Natural killer cell (primary cell): ENCODE measurements at regions not wholly inside any gene's neighbourhood (a gene's known extent, or its start where the extent isn't known, plus 50 kb on each side); places are given as distances from the start of the nearest gene placed in this dataset.

Experiments used
- ATAC-seq, 3 donors: fragments of 150-1000 bp in 2 of 3; fragments of 200-7000 bp in 1 of 3; cut with Tn5 transposase; 1 replicate in 1 of 3; 2 replicates in 2 of 3; pipeline ENCODE4 v1.10.0; 2021; ENCODE audit warnings: mild to moderate bottlenecking in 2 of 3, moderate library complexity in 2 of 3
- DNase-seq, 2 donors: peaks; one replicate each; pipeline versions ENCODE4 v3.0.0 to v3.0.0-alpha.2; 2013 to 2021; ENCODE audit warnings: mixed read lengths in 1 of 2
- H3K27ac ChIP-seq: one replicate; pipeline ENCODE4 v1.5.1; 2013; ENCODE audit warnings: mild to moderate bottlenecking, low read length
- H3K27me3 ChIP-seq: one replicate; pipeline ENCODE4 v1.6.1; 2013; ENCODE audit warnings: low read length; ENCODE audit not compliant: control insufficient read depth, insufficient read depth
- H3K36me3 ChIP-seq: one replicate; pipeline ENCODE4 v1.6.1; 2013; ENCODE audit warnings: low read length; ENCODE audit not compliant: control insufficient read depth, insufficient read depth
- H3K4me1 ChIP-seq: one replicate; pipeline ENCODE4 v1.6.1; 2013; ENCODE audit warnings: low read length; ENCODE audit not compliant: control insufficient read depth, insufficient read depth
- H3K4me3 ChIP-seq: one replicate; pipeline ENCODE4 v1.5.1; 2013; ENCODE audit warnings: low read length
- H3K9me3 ChIP-seq: one replicate; pipeline ENCODE4 v1.6.1; 2013; ENCODE audit warnings: low read length; ENCODE audit not compliant: control insufficient read depth, insufficient read depth
- H3K27ac Mint-ChIP-seq, 2 donors: one replicate each; pipeline ENCODE4 v1.8.0; 2022; ENCODE audit warnings: mild to moderate bottlenecking in 2 of 2, mixed read lengths in 2 of 2, moderate library complexity in 1 of 2
- H3K27me3 Mint-ChIP-seq, 2 donors: one replicate each; pipeline ENCODE4 v1.8.0; 2022; ENCODE audit warnings: low read depth in 2 of 2, mixed read lengths in 2 of 2
- H3K36me3 Mint-ChIP-seq: one replicate; pipeline ENCODE4 v1.8.0; 2022; ENCODE audit warnings: mixed read lengths
- H3K4me1 Mint-ChIP-seq, 2 donors: one replicate each; pipeline ENCODE4 v1.8.0; 2022; ENCODE audit warnings: mixed read lengths in 2 of 2
- H3K4me3 Mint-ChIP-seq: one replicate; pipeline ENCODE4 v1.8.0; 2022; ENCODE audit warnings: mild to moderate bottlenecking, moderate library complexity, mixed read lengths
- H3K9me3 Mint-ChIP-seq, 2 donors: one replicate each; pipeline ENCODE4 v1.8.0; 2022; ENCODE audit warnings: mixed read lengths in 2 of 2
- CTCF ChIP-seq: fragments of 200-600 bp; IDR thresholded peaks from one replicate; pipeline ENCODE4 v1.8.0; 2022; ENCODE audit warnings: antibody characterized with exemption
- WGBS: methylation state at CpG from one replicate; pipeline ENCODE4 v1.1.7; 2013; ENCODE audit warnings: missing lambda C conversion rate; ENCODE audit not compliant: insufficient coverage; 5-methylcytosine and 5-hydroxymethylcytosine counted together
- intact Hi-C: fragments of 100-400 bp; cut with micrococcal nuclease; formaldehyde crosslinking; loops from one replicate; pipeline ENCODE4 v1.14.2; 2022

GRCh38 chr13:64746845-64747244 lies 2483.3 kb downstream of the PCDH9 start:
- intact Hi-C loops, result no loop called here
- Histone ChIP-seq H3K9me3 (peaks cover 6% of the 10 kb centered on the region), H3K36me3 (no peaks in the 10 kb centered on the region), H3K27ac (no peak overlapping the region), H3K4me1 (no peaks in the 10 kb centered on the region), H3K4me3 (no peak overlapping the region), H3K27me3 (no peaks in the 10 kb centered on the region)
- H3K9me3 Mint-ChIP-seq, result peaks cover 10 to 12% of the 10 kb centered on the region in 2 donors
- no peaks in the 10 kb centered on the region for H3K4me1 Mint-ChIP-seq
- no peak overlapping the region for H3K27ac Mint-ChIP-seq
- ATAC-seq, result no peak
- DNase-seq, result no peak
- TF ChIP-seq CTCF, result no peak
- H3K4me3 Mint-ChIP-seq, result no peak overlapping the region
- WGBS, result 72% methylated on average over 2 of the region's 2 CpGs
- H3K36me3 Mint-ChIP-seq, result no peaks in the 10 kb centered on the region
- H3K27me3 Mint-ChIP-seq, result no peaks in the 10 kb centered on the region

- Histone ChIP-seq H3K4me1 (no peaks in the 10 kb centered on the region), H3K9me3 (peaks cover 8% of the 10 kb centered on the region), H3K36me3 (no peaks in the 10 kb centered on the region), H3K27ac (no peak overlapping the region), H3K4me3 (no peak overlapping the region), H3K27me3 (no peaks in the 10 kb centered on the region)
- Mint-ChIP-seq H3K4me1 (no peaks in the 10 kb centered on the region), H3K9me3 (peaks cover 16 to 18% of the 10 kb centered on the region in 2 donors), H3K36me3 (no peaks in the 10 kb centered on the region), H3K4me3 (no peak overlapping the region), H3K27me3 (no peaks in the 10 kb centered on the region), H3K27ac (no peak overlapping the region)
- intact Hi-C loops, result no loop called here
- DNase-seq (no peak), ATAC-seq (no peak)
- 71% methylated on average over 2 of the region's 2 CpGs for WGBS
- no peak for TF ChIP-seq CTCF
Measured at GRCh38 chr13:64740493-64740892, 2489.6 kb downstream of the PCDH9 start.

GRCh38 chr13:64725492-64725891 lies 2504.6 kb downstream of the PCDH9 start:
- intact Hi-C loops, result no loop called here
- 87% methylated on average over 7 of the region's 7 CpGs for WGBS
- H3K27ac Mint-ChIP-seq, result no peak overlapping the region
- no peak for DNase-seq
- H3K36me3 Mint-ChIP-seq, result no peaks in the 10 kb centered on the region
- Histone ChIP-seq H3K4me1 (no peaks in the 10 kb centered on the region), H3K27ac (no peak overlapping the region), H3K27me3 (no peaks in the 10 kb centered on the region), H3K36me3 (no peaks in the 10 kb centered on the region), H3K4me3 (no peak overlapping the region), H3K9me3 (no peaks in the 10 kb centered on the region)
- ATAC-seq, result no peak
- no peak for TF ChIP-seq CTCF
- no peaks in the 10 kb centered on the region for H3K27me3 Mint-ChIP-seq
- no peaks in the 10 kb centered on the region for H3K4me1 Mint-ChIP-seq
- no peak overlapping the region for H3K4me3 Mint-ChIP-seq
- H3K9me3 Mint-ChIP-seq, result peaks cover 7 to 14% of the 10 kb centered on the region in 2 donors

GRCh38 chr13:64723724-64724123 lies 2506.4 kb downstream of the PCDH9 start:
- H3K4me3 ChIP-seq, result no peak overlapping the region
- TF ChIP-seq CTCF, result no peak
- no peaks in the 10 kb centered on the region for H3K36me3 ChIP-seq
- intact Hi-C loops, result no loop called here
- no peaks in the 10 kb centered on the region for H3K4me1 Mint-ChIP-seq
- H3K27ac Mint-ChIP-seq, result no peak overlapping the region
- no peak for ATAC-seq
- peaks cover 6 to 11% of the 10 kb centered on the region in 2 donors for H3K9me3 Mint-ChIP-seq
- H3K4me1 ChIP-seq, result no peaks in the 10 kb centered on the region
- no peak overlapping the region for H3K27ac ChIP-seq
- no peak overlapping the region for H3K4me3 Mint-ChIP-seq
- H3K27me3 Mint-ChIP-seq, result no peaks in the 10 kb centered on the region
- no peaks in the 10 kb centered on the region for H3K27me3 ChIP-seq
- 74% methylated on average over 2 of the region's 2 CpGs for WGBS
- DNase-seq, result no peak
- H3K9me3 ChIP-seq, result no peaks in the 10 kb centered on the region
- no peaks in the 10 kb centered on the region for H3K36me3 Mint-ChIP-seq
